ENCODE measurements at regions not wholly inside any gene's neighbourhood (a gene's known extent, or its start where the extent isn't known, plus 50 kb on each side); places are given as distances from the start of the nearest gene placed in this dataset.

DNA sequence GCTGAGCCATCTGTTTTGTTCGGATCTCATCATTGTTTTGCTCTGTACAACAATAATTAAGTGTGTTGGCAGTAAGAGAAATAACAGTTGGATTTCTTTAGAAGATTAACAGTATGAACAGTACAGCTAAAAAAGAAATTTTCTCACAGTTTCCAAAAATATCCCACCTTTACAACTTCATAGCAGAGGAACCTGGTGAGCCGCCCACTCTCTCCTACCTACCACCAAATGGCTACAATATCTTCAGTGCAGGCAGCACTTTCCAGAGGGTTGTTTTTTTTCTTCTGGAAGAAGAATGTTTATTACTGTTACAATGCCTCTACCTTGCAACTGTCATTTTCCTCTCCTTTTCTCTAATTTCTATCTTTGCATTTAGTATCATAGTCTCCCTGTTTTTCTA lies 1577.5 kb upstream of the PRR20A start:
- TF ChIP-seq, protein P1, sequence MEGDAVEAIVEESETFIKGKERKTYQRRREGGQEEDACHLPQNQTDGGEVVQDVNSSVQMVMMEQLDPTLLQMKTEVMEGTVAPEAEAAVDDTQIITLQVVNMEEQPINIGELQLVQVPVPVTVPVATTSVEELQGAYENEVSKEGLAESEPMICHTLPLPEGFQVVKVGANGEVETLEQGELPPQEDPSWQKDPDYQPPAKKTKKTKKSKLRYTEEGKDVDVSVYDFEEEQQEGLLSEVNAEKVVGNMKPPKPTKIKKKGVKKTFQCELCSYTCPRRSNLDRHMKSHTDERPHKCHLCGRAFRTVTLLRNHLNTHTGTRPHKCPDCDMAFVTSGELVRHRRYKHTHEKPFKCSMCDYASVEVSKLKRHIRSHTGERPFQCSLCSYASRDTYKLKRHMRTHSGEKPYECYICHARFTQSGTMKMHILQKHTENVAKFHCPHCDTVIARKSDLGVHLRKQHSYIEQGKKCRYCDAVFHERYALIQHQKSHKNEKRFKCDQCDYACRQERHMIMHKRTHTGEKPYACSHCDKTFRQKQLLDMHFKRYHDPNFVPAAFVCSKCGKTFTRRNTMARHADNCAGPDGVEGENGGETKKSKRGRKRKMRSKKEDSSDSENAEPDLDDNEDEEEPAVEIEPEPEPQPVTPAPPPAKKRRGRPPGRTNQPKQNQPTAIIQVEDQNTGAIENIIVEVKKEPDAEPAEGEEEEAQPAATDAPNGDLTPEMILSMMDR (IDR thresholded peaks at IDR 0.05), result no peak
- TF ChIP-seq POLR2A (IDR thresholded peaks at IDR 0.05), result no peak

All from heart left ventricle (tissue), 13 donors.